ENCODE measurements at regions not wholly inside any gene's neighbourhood (a gene's known extent, or its start where the extent isn't known, plus 50 kb on each side); places are given as distances from the start of the nearest gene placed in this dataset.

DNA sequence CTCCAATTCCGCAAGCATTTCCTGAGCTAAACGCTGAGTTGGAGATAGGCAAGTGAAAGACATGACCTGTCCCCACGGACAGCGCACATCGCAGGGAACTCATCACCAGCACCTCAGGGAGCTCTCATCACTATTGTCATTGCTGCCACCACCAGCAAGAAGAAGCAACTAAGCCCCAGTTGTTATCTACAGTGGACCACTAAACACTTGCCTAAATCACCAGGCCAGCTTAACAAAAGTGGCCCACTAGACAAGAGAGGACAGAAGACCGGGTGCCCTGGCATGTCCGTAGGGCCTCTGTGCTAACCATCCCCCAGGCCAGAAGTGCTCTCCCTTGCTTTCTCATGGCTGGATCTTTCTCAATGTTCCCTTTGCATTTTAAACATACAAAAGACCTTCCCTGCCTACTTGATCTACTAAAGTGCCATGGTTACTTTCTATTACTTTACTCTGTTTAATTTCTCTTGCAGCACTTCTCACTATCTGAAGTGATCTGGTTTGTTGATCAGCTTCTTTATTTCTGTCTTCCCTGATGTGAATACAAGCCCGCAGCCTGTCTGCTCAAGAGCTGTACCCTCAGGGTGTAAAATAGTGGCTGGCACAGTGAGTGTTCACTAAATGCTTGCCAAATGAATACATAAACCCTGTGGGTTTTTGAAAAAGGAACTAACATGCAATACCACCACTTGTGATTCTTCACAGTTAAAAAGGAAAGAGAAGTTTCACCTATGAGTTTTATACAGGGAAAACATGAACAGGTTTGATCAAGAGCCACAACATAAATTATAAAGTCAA, 60.9 kb upstream of the RFLNA start:
- DNase-seq = no peak
- peaks cover 5% of the 10 kb centered on the region for H3K36me3 Mint-ChIP-seq (ENCODE audit: low read depth)
- no peak overlapping the region for H3K4me3 Mint-ChIP-seq

DNA sequence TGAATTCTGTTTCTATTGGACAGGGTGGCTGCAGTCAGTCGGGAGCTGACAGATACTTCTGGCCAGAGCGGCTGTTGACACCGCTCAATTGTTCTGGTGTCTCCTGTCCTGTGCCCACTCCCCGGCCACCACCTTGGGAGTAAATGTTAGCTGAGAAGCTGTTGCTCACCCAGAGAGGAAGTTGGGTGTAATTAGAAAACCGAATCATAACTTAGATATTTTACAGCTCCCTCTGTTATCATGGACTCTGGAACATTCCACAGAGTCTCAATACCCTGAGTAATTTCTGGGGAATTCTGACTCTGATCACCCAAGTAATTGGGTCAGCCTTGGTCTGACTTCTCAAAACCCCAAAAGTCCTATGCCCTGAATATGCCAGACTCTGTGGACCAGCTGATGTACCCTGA, 58.3 kb upstream of the RFLNA start:
- H3K9me3 ChIP-seq (ENCODE audit: control insufficient read depth, low read length, poor library complexity, severe bottlenecking) = no peaks in the 10 kb centered on the region
- Mint-ChIP-seq H3K27me3 (peaks cover 20% of the 10 kb centered on the region), H3K36me3 (ENCODE audit: low read depth) (peaks cover 5% of the 10 kb centered on the region), H3K27ac (no peak overlapping the region), H3K4me3 (no peak overlapping the region), H3K4me1 (no peaks in the 10 kb centered on the region)
- DNase-seq (no peak), ATAC-seq (no peak)

More for the DNA sequence above, 60.9 kb upstream of the RFLNA start:
- no peaks in the 10 kb centered on the region for H3K9me3 ChIP-seq (ENCODE audit: control insufficient read depth, low read length, poor library complexity, severe bottlenecking)
- ATAC-seq = no peak
- no peak overlapping the region for H3K27ac Mint-ChIP-seq
- H3K4me1 Mint-ChIP-seq = no peaks in the 10 kb centered on the region
- peaks cover 20% of the 10 kb centered on the region for H3K27me3 Mint-ChIP-seq

DNA sequence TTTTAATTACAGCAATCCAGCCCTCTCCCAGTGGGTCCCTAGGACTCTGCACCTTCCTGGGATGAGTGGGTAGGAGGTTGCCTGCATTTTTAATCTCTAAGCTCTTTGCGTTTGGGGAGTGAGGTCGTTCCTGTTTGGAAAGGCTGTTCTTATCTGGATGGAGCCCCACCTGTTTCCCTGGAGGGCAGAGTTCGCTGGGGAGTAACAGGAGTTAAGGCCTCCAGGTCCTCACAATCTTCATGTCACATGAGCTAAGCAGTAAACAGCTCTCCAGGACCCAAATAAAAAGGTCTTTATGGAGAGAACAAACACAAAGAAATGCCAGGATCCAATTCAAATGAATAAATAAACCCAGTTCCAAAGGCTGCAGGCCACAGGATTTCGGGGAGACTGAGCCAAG, 56.0 kb upstream of the RFLNA start:
- DNase-seq (no peak), ATAC-seq (no peak)
- peaks cover 7% of the 10 kb centered on the region for H3K36me3 Mint-ChIP-seq (ENCODE audit: low read depth)
- no peak overlapping the region for H3K4me3 Mint-ChIP-seq
- H3K9me3 ChIP-seq (ENCODE audit: control insufficient read depth, low read length, poor library complexity, severe bottlenecking) = no peaks in the 10 kb centered on the region
- H3K4me1 Mint-ChIP-seq = no peaks in the 10 kb centered on the region
- peaks cover 13% of the 10 kb centered on the region for H3K27me3 Mint-ChIP-seq
- H3K27ac Mint-ChIP-seq = no peak overlapping the region

DNA sequence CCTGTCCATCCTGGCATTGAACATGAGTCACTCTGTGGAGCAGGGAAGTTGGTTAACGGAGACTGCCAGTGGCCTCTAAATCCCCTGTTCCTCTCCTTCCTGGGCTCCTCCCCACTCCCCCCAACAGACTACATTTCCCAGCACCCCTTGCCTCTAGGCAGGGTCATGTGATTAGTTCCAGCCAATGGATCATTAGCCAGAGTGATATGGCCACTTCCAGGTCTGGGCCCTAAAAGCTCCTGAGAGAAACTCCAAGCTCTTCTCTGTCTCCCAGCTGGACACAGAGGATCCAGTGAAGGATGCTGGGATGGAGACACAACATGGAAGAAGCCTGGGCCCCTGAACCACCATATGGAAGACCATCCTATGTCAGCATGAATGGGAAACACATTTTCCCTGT, 54.4 kb upstream of the RFLNA start:
- Mint-ChIP-seq H3K4me1 (no peaks in the 10 kb centered on the region), H3K4me3 (no peak overlapping the region), H3K27me3 (peaks cover 9% of the 10 kb centered on the region), H3K27ac (no peak overlapping the region), H3K36me3 (ENCODE audit: low read depth) (peaks cover 5% of the 10 kb centered on the region)
- DNase-seq = no peak
- H3K9me3 ChIP-seq (ENCODE audit: control insufficient read depth, low read length, poor library complexity, severe bottlenecking) = no peaks in the 10 kb centered on the region
- ATAC-seq = no peak

DNA sequence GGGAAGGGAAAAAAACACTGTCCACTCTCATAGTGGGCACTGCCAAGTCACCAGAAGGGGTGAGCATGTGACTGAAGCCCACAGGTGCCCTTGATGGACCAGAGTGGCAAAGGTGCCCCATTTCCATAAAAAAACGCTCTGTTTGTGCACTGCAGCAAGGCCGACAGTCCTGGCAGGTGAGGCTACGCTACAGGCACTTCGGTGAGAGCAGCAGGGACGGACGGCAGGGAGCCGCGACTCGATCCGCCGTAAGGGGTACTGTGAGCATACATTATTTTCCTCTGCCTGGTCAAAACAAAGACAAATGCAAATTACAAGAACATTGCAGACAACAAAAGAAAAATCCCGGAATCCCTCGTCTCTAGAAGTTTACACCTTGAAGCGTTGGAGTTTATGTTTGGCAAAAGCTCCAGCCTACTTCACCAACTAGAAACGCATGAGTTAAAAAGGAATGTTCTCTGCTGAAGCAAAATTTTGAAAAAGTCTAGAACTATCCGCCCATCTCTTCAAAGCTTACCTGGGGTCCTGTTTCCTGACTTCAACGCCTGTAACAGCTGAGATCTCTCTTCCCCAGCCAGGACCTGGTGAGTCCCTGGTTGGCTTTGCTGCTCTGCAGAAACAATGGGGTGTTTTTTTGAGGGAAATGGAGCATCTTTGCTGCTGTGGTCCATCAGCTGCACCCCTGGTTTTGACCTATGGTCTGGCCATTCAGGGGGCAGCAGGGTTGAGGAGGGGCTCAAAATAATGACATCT, 52.9 kb upstream of the RFLNA start:
- DNase-seq (no peak), ATAC-seq (no peak)
- peaks cover 5% of the 10 kb centered on the region for H3K36me3 Mint-ChIP-seq (ENCODE audit: low read depth)
- H3K9me3 ChIP-seq (ENCODE audit: control insufficient read depth, low read length, poor library complexity, severe bottlenecking) = no peaks in the 10 kb centered on the region
- H3K4me1 Mint-ChIP-seq = no peaks in the 10 kb centered on the region
- H3K4me3 Mint-ChIP-seq = no peak overlapping the region
- H3K27me3 Mint-ChIP-seq = peaks cover 16% of the 10 kb centered on the region
- H3K27ac Mint-ChIP-seq = no peak overlapping the region

DNA sequence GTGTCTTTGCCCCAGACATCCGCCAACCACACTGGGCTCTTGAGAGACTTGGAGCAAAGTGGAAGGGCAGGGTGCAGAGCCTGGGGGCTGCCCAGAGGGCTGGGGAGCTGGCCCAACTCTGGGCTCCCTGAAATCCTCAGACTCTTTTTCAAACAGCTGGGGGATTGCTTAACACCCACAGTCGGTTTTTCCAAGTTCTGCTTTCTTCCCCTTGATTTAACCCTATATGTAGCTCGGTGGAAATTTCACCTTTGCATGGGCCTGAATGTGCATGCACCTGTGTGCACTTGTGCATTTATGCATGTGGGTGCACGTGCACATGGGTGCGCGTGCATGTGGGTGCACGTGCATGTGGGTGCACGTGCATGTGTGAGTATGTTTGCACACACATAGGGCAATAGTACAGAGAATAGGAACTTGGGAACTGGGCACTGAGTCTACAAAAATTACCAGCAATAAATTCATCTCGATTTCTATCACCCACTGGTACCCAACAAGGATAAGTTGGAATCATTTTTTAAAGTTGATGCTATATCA, 52.3 kb upstream of the RFLNA start:
- no peaks in the 10 kb centered on the region for H3K4me1 Mint-ChIP-seq
- peaks cover 5% of the 10 kb centered on the region for H3K36me3 Mint-ChIP-seq (ENCODE audit: low read depth)
- H3K27ac Mint-ChIP-seq = no peak overlapping the region
- no peak overlapping the region for H3K4me3 Mint-ChIP-seq
- no peaks in the 10 kb centered on the region for H3K9me3 ChIP-seq (ENCODE audit: control insufficient read depth, low read length, poor library complexity, severe bottlenecking)
- H3K27me3 Mint-ChIP-seq = peaks cover 16% of the 10 kb centered on the region
- DNase-seq (no peak), ATAC-seq (no peak)

DNA sequence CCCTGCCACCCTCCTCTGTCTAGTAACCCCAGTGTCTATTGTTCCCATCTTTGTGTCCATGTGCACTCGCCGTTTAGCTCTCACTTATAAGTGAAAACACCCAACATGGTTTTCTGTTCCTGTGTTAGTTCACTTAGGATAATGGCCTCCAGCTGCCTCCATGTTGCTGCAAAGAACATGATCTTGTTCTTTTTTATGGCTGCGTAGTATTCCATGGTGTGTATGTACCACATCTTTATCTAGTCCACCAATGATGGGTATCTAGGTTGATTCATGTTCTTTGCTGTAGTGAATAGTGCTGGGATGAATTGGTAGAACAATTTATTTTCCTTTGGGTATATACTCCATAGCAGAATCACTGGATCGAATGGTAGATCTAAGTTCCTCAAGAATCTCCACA, 51.0 kb upstream of the RFLNA start:
- Mint-ChIP-seq H3K4me1 (no peaks in the 10 kb centered on the region), H3K4me3 (no peak overlapping the region), H3K27ac (no peak overlapping the region), H3K27me3 (peaks cover 10% of the 10 kb centered on the region), H3K36me3 (ENCODE audit: low read depth) (peaks cover 2% of the 10 kb centered on the region)
- H3K9me3 ChIP-seq (ENCODE audit: control insufficient read depth, low read length, poor library complexity, severe bottlenecking) = no peaks in the 10 kb centered on the region
- ATAC-seq = no peak
- DNase-seq = no peak

Measured in T-helper 17 cell (primary cell).